PC-9 (cell line): ENCODE measurements at regions not wholly inside any gene's neighbourhood (a gene's known extent, or its start where the extent isn't known, plus 50 kb on each side); places are given as distances from the start of the nearest gene placed in this dataset.

Experiments
- BruUV-seq: library from RNA; stranded (reverse); fragments of 400-500 nt; replicated peaks from 2 replicates; lab custom pipeline; 2021; lab: Mats Ljungman, UMichigan
- CTCF ChIA-PET: fragments of 300-600 bp; sonication (Branson Sonifier 250); formaldehyde crosslinking; loops from one replicate; lab custom pipeline; 2022; ENCODE audit warnings: antibody characterized with exemption; lab: Charles Lee
- POLR2A ChIA-PET: fragments of 300-600 bp; sonication (Branson Sonifier 250); formaldehyde crosslinking; loops from one replicate; lab custom pipeline; 2022; ENCODE audit warnings: antibody characterized with exemption; ENCODE audit not compliant: unreplicated experiment; lab: Charles Lee
- DNase-seq, 2 experiments: peaks; one replicate each; pipeline versions ENCODE4 v3.0.0 to v3.0.0-alpha.2; 2015 to 2022; ENCODE audit warnings: mixed read lengths in 1 of 2
- H2AFZ ChIP-seq: fragments of 200-600 bp; sonication (generic); 2 replicates; pipeline ENCODE4 v1.8.1; 2017; ENCODE audit warnings: antibody characterized with exemption
- H3F3A ChIP-seq: fragments of 200-600 bp; sonication (generic); 2 replicates; pipeline ENCODE4 v1.8.1; 2017; ENCODE audit warnings: antibody characterized with exemption, mild to moderate bottlenecking, low read depth; ENCODE audit not compliant: insufficient read depth
- H3K27ac ChIP-seq: fragments of 200-600 bp; sonication (generic); 2 replicates; pipeline ENCODE4 v1.6.1; 2016; ENCODE audit warnings: mixed run types
- H3K27me3 ChIP-seq: fragments of 200-600 bp; sonication (generic); 2 replicates; pipeline ENCODE4 v1.6.1; 2016; ENCODE audit warnings: low read depth, mixed run types; ENCODE audit not compliant: insufficient read depth
- H3K36me3 ChIP-seq: fragments of 200-600 bp; sonication (generic); 2 replicates; pipeline ENCODE4 v1.6.1; 2016; ENCODE audit warnings: low read depth, mixed run types
- H3K4me1 ChIP-seq: fragments of 200-600 bp; sonication (generic); replicated peaks from 2 replicates; pipeline ENCODE4 v1.6.1; 2016; ENCODE audit warnings: mixed run types; ENCODE audit not compliant: insufficient read depth
- H3K4me2 ChIP-seq: fragments of 200-600 bp; sonication (generic); 2 replicates; pipeline ENCODE4 v1.6.1; 2017; ENCODE audit warnings: mixed run types
- H3K4me3 ChIP-seq: fragments of 200-600 bp; sonication (generic); 2 replicates; pipeline ENCODE4 v1.6.1; 2016; ENCODE audit warnings: mixed run types
- H3K79me2 ChIP-seq: fragments of 200-600 bp; sonication (generic); 2 replicates; pipeline ENCODE4 v1.6.1; 2017; ENCODE audit warnings: low read depth, mixed run types
- H3K9me2 ChIP-seq: fragments of 200-600 bp; sonication (generic); 2 replicates; pipeline ENCODE4 v1.8.1; 2017; ENCODE audit warnings: mild to moderate bottlenecking; ENCODE audit not compliant: insufficient read depth
- H3K9me3 ChIP-seq: fragments of 200-600 bp; sonication (generic); 2 replicates; pipeline ENCODE4 v1.8.1; 2016; ENCODE audit warnings: low read depth; ENCODE audit not compliant: insufficient read depth
- H4K20me1 ChIP-seq: fragments of 200-600 bp; sonication (generic); 2 replicates; pipeline ENCODE4 v1.8.1; 2017; ENCODE audit not compliant: insufficient read depth
- EZH2 ChIP-seq: fragments of 200-600 bp; sonication (generic); IDR thresholded peaks from 2 replicates; pipeline ENCODE4 v1.8.0; 2017; ENCODE audit warnings: antibody characterized with exemption, low read depth
- intact Hi-C: fragments of 100-400 bp; cut with micrococcal nuclease; formaldehyde crosslinking; loops from one replicate; pipeline ENCODE4 v1.10.0; 2022; ENCODE audit not compliant: unreplicated experiment
- TF ChIP-seq, protein P1 (sequence below): fragments of 200-600 bp; sonication (generic); conservative IDR thresholded peaks from 2 replicates; pipeline ENCODE4 v1.6.1; 2017; ENCODE audit warnings: mixed run types, antibody characterized with exemption, mild to moderate bottlenecking, moderate library complexity

GRCh38 chr22:48794906-48795305 lies 1032.8 kb downstream of the BRD1 start:
- POLR2A ChIA-PET: no interaction called here
- H3K36me3 ChIP-seq: no peaks in the 10 kb centered on the region
- H3F3A ChIP-seq: no peaks in the 10 kb centered on the region
- CTCF ChIA-PET: no interaction called here
- H2AFZ ChIP-seq: no peak overlapping the region
- no peaks in the 10 kb centered on the region for H3K9me3 ChIP-seq
- H4K20me1 ChIP-seq: no peaks in the 10 kb centered on the region; the same call in 1 of the 2 replicates
- H3K79me2 ChIP-seq: no peaks in the 10 kb centered on the region
- no peaks in the 10 kb centered on the region for H3K4me1 ChIP-seq
- peaks cover 92% of the 10 kb centered on the region for H3K27me3 ChIP-seq
- no peak for DNase-seq
- H3K4me3 ChIP-seq: no peak overlapping the region
- no peak for TF ChIP-seq EZH2
- TF ChIP-seq, protein P1, sequence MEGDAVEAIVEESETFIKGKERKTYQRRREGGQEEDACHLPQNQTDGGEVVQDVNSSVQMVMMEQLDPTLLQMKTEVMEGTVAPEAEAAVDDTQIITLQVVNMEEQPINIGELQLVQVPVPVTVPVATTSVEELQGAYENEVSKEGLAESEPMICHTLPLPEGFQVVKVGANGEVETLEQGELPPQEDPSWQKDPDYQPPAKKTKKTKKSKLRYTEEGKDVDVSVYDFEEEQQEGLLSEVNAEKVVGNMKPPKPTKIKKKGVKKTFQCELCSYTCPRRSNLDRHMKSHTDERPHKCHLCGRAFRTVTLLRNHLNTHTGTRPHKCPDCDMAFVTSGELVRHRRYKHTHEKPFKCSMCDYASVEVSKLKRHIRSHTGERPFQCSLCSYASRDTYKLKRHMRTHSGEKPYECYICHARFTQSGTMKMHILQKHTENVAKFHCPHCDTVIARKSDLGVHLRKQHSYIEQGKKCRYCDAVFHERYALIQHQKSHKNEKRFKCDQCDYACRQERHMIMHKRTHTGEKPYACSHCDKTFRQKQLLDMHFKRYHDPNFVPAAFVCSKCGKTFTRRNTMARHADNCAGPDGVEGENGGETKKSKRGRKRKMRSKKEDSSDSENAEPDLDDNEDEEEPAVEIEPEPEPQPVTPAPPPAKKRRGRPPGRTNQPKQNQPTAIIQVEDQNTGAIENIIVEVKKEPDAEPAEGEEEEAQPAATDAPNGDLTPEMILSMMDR: no peak
- intact Hi-C loops: no loop called here
- H3K9me2 ChIP-seq: 0 out of 2 replicates have a peak, but pooled peaks cover 5% of the 10 kb centered on the region
- BruUV-seq: no TSS peak
- no peak overlapping the region for H3K4me2 ChIP-seq
- H3K27ac ChIP-seq: no peak overlapping the region

DNA sequence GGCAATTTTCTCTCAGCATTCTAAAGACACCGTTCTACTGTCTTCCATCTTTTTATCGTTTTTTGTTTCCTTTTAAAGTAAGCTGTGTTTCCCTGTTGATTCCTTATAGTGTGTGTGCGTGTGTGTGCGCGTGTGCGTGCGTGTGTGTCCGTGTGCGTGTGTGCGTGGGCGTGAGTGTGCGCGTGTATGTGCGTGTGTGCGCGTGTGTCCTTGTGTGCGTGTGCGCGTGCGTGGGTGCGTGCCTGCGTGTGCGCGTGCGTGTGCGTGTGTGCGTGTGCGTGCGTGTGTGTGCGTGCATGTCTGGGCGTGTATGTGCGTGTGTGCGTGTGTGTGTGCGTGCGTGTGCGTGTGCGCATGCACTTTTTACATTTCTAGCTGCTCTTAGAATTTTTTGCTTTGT lies 1033.7 kb downstream of the BRD1 start:
- Histone ChIP-seq H3F3A (no peaks in the 10 kb centered on the region), H4K20me1 (no peaks in the 10 kb centered on the region; the same call in 1 of the 2 replicates), H3K36me3 (no peaks in the 10 kb centered on the region), H2AFZ (no peak overlapping the region), H3K79me2 (no peaks in the 10 kb centered on the region), H3K4me2 (no peak overlapping the region), H3K9me3 (no peaks in the 10 kb centered on the region), H3K4me3 (no peak overlapping the region), H3K27ac (no peak overlapping the region), H3K27me3 (peaks cover 89% of the 10 kb centered on the region), H3K9me2 (0 out of 2 replicates have a peak, but pooled peaks cover 5% of the 10 kb centered on the region), H3K4me1 (no peaks in the 10 kb centered on the region)
- ChIA-PET POLR2A (no interaction called here), CTCF (no interaction called here)
- no peak for DNase-seq
- intact Hi-C loops: no loop called here
- TF ChIP-seq EZH2: no peak
- no TSS peak for BruUV-seq

DNA sequence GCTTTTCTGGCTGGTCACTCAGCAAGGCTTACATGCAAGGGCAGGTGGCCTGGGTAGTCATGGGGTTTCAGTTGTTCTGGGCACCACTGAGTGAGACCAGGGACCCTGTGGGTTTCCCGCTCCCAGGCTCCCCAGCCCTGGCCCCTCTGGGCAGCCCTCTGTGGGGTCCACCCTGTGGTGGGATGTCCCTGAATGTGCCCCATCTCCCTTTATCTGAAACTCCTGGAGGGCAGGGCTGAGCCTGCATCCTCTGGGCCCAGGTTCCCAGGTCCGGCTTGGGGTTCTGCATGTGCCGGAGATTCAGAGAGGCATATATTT lies 1041.0 kb downstream of the BRD1 start:
- Histone ChIP-seq H4K20me1 (peaks cover 3% of the 10 kb centered on the region; the same call in 1 of the 2 replicates), H3K27ac (no peak overlapping the region), H3F3A (no peaks in the 10 kb centered on the region), H3K79me2 (no peaks in the 10 kb centered on the region), H3K9me3 (no peaks in the 10 kb centered on the region), H3K4me2 (no peak overlapping the region), H3K9me2 (0 out of 2 replicates have a peak, but pooled peaks cover 5% of the 10 kb centered on the region), H3K4me3 (no peak overlapping the region), H3K4me1 (no peaks in the 10 kb centered on the region), H2AFZ (no peak overlapping the region), H3K36me3 (no peaks in the 10 kb centered on the region), H3K27me3 (peaks cover 80% of the 10 kb centered on the region)
- DNase-seq: no peak
- TF ChIP-seq EZH2: no peak
- TF ChIP-seq, protein P1: no peak
- BruUV-seq: no TSS peak
- ChIA-PET POLR2A (no interaction called here), CTCF (no interaction called here)
- intact Hi-C loops: no loop called here
